GM23338 (cell line): ENCODE measurements at regions not wholly inside any gene's neighbourhood (a gene's known extent, or its start where the extent isn't known, plus 50 kb on each side); places are given as distances from the start of the nearest gene placed in this dataset.

Experiments
- ATAC-seq: fragments of 200-7000 bp; cut with Tn5 transposase; 3 replicates; pipeline ENCODE4 v1.9.1; 2020
- DNase-seq: peaks from one replicate; pipeline ENCODE4 v3.0.0-alpha.2; 2015; ENCODE audit warnings: low spot score
- H2AFZ ChIP-seq: fragments of 200-600 bp; sonication (generic); 2 replicates; pipeline ENCODE4 v1.8.0; 2016; ENCODE audit warnings: antibody characterized with exemption, mild to moderate bottlenecking, moderate library complexity
- H3F3A ChIP-seq: fragments of 200-600 bp; sonication (generic); replicated peaks from 2 replicates; pipeline ENCODE4 v1.8.0; 2017; ENCODE audit warnings: antibody characterized with exemption, mixed run types, low read depth
- H3K27ac ChIP-seq: fragments of 200-600 bp; sonication (generic); 2 replicates; pipeline ENCODE4 v1.6.1; 2016; ENCODE audit warnings: low read depth
- H3K27me3 ChIP-seq: fragments of 200-600 bp; sonication (generic); 2 replicates; pipeline ENCODE4 v1.8.0; 2016; ENCODE audit warnings: mild to moderate bottlenecking, mixed run types, moderate library complexity; ENCODE audit not compliant: insufficient read depth
- H3K36me3 ChIP-seq: fragments of 200-600 bp; sonication (generic); 2 replicates; pipeline ENCODE4 v1.8.0; 2016; ENCODE audit warnings: mild to moderate bottlenecking; ENCODE audit not compliant: insufficient read depth
- H3K4me1 ChIP-seq: fragments of 200-600 bp; sonication (generic); 2 replicates; pipeline ENCODE4 v1.8.0; 2016; ENCODE audit warnings: mild to moderate bottlenecking, moderate library complexity; ENCODE audit not compliant: insufficient read depth
- H3K4me2 ChIP-seq: fragments of 200-600 bp; sonication (generic); 2 replicates; pipeline ENCODE4 v1.7.1; 2017; ENCODE audit warnings: mixed run types
- H3K4me3 ChIP-seq: fragments of 200-600 bp; sonication (generic); 2 replicates; pipeline ENCODE4 v1.6.1; 2016; ENCODE audit warnings: mixed run types
- H3K79me2 ChIP-seq: fragments of 200-600 bp; sonication (generic); replicated peaks from 2 replicates; pipeline ENCODE4 v1.8.0; 2017; ENCODE audit warnings: mild to moderate bottlenecking; ENCODE audit not compliant: insufficient read depth
- H3K9me2 ChIP-seq: fragments of 200-600 bp; sonication (generic); 2 replicates; pipeline ENCODE4 v1.8.0; 2017; ENCODE audit not compliant: insufficient read depth
- H4K20me1 ChIP-seq: fragments of 200-600 bp; sonication (generic); replicated peaks from 2 replicates; pipeline ENCODE4 v1.8.0; 2017; ENCODE audit warnings: mild to moderate bottlenecking; ENCODE audit not compliant: insufficient read depth
- H3K27ac Mint-ChIP-seq: 2 replicates; pipeline ENCODE4 v1.8.0; 2020; ENCODE audit warnings: inconsistent platforms, mild to moderate bottlenecking, moderate library complexity, mixed read lengths
- H3K27me3 Mint-ChIP-seq: 3 replicates; pipeline ENCODE4 v1.8.0; 2022; ENCODE audit warnings: low read depth, mild to moderate bottlenecking, moderate library complexity, mixed read lengths, inconsistent platforms; ENCODE audit not compliant: insufficient read depth, poor library complexity
- H3K36me3 Mint-ChIP-seq: 3 replicates; pipeline ENCODE4 v1.8.0; 2021; ENCODE audit warnings: low read depth, mild to moderate bottlenecking, inconsistent platforms, moderate library complexity, mixed read lengths
- H3K4me1 Mint-ChIP-seq: 3 replicates; pipeline ENCODE4 v1.8.0; 2020; ENCODE audit warnings: mild to moderate bottlenecking, inconsistent platforms, mixed read lengths
- H3K4me3 Mint-ChIP-seq: 3 replicates; pipeline ENCODE4 v1.8.0; 2021; ENCODE audit warnings: moderate library complexity, mild to moderate bottlenecking, inconsistent platforms, mixed read lengths
- H3K9me3 Mint-ChIP-seq: 3 replicates; pipeline ENCODE4 v1.8.0; 2020; ENCODE audit warnings: moderate library complexity, mild to moderate bottlenecking, inconsistent platforms, mixed read lengths
- CREB1 ChIP-seq: fragments of 250-450 bp; sonication (Bioruptor Pico); IDR thresholded peaks from 2 replicates; pipeline ENCODE4 v1.5.0; 2020; ENCODE audit warnings: low read depth, mild to moderate bottlenecking, moderate library complexity
- EZH2 ChIP-seq: fragments of 200-600 bp; sonication (generic); IDR thresholded peaks from one replicate; pipeline ENCODE4 v1.8.0; 2017; ENCODE audit warnings: antibody characterized with exemption, mild to moderate bottlenecking, low read depth; ENCODE audit not compliant: unreplicated experiment
- EZH2phosphoT487 ChIP-seq: fragments of 200-600 bp; sonication (generic); IDR thresholded peaks from one replicate; pipeline ENCODE4 v1.8.1; 2018; ENCODE audit warnings: antibody characterized with exemption; ENCODE audit not compliant: unreplicated experiment
- JUNB ChIP-seq: IDR thresholded peaks from one replicate; pipeline ENCODE4 v1.6.1; 2016; ENCODE audit warnings: antibody characterized with exemption; ENCODE audit not compliant: unreplicated experiment
- NANOG ChIP-seq: IDR thresholded peaks from 2 replicates; pipeline ENCODE4 v1.6.1; 2016; ENCODE audit warnings: antibody characterized with exemption, borderline replicate concordance
- POLR2AphosphoS5 ChIP-seq: IDR thresholded peaks from 2 replicates; pipeline ENCODE4 v1.6.1; 2016; ENCODE audit warnings: antibody characterized with exemption, low read depth
- STAT1 ChIP-seq: IDR thresholded peaks from one replicate; pipeline ENCODE4 v1.6.1; 2016; ENCODE audit warnings: antibody characterized with exemption; ENCODE audit not compliant: unreplicated experiment
- ZNF114 ChIP-seq: fragments of 250-450 bp; sonication (Bioruptor Pico); IDR thresholded peaks from 2 replicates; pipeline ENCODE4 v1.5.0; 2020; ENCODE audit warnings: mild to moderate bottlenecking, moderate library complexity
- ZNF331 ChIP-seq: fragments of 250-450 bp; sonication (Bioruptor Pico); IDR thresholded peaks from 2 replicates; pipeline ENCODE4 v1.5.0; 2020; ENCODE audit warnings: low read depth, mild to moderate bottlenecking, moderate library complexity
- TF ChIP-seq, protein P1 (sequence below): fragments of 250-450 bp; sonication (Bioruptor Pico); IDR thresholded peaks from 2 replicates; pipeline ENCODE4 v1.5.0; 2020; ENCODE audit warnings: mild to moderate bottlenecking, moderate library complexity
- TF ChIP-seq, protein P2 (sequence below): IDR thresholded peaks from 2 replicates; pipeline ENCODE4 v1.6.1; 2016; ENCODE audit warnings: antibody characterized with exemption
- TF ChIP-seq, protein P3 (sequence below), 2 experiments: fragments of 200-600 bp in 1 of 2; sonication (generic) in 1 of 2; conservative IDR thresholded peaks; 2 replicates each; pipeline versions ENCODE4 v1.5.1 to v1.6.1; 2016 to 2017; ENCODE audit warnings: antibody characterized with exemption in 2 of 2, low read depth in 2 of 2, mild to moderate bottlenecking in 2 of 2, moderate library complexity in 1 of 2
- TF ChIP-seq, protein P4 (sequence below): IDR thresholded peaks from one replicate; pipeline ENCODE4 v1.6.1; 2018; ENCODE audit warnings: antibody characterized with exemption; ENCODE audit not compliant: unreplicated experiment

DNA sequence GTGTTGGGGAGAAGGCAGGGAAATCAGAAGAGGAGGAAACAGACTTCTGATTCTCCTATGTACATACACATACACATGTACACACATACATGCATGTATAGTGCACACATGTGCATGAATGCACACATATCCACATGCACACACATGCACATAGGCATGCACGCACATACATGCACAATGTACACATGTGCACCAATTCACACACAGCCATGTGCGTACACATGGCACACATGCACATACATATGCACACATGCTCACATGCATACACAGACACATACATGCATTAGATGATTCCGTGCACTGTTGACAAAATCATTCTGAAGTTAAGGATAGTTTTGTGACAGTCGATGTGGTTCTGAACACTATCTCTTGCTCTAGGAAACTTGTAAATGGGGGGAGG is 214.0 kb upstream of the CDH13 start:
- DNase-seq (no peak), ATAC-seq (no peak)
- no peaks in the 10 kb centered on the region for H3K4me1 ChIP-seq
- no peak overlapping the region for H3K4me3 ChIP-seq
- Mint-ChIP-seq H3K36me3 (no peaks in the 10 kb centered on the region), H3K4me1 (no peaks in the 10 kb centered on the region), H3K27me3 (peaks cover 2% of the 10 kb centered on the region), H3K4me3 (no peak overlapping the region), H3K27ac (no peak overlapping the region), H3K9me3 (no peaks in the 10 kb centered on the region)
- H2AFZ ChIP-seq, result no peak overlapping the region
- H3K27ac ChIP-seq, result no peak overlapping the region
- H3F3A ChIP-seq, result no peaks in the 10 kb centered on the region
- H3K9me2 ChIP-seq, result 0 out of 2 replicates have a peak, but pooled peaks cover 4% of the 10 kb centered on the region
- H3K4me2 ChIP-seq, result no peak overlapping the region
- H3K79me2 ChIP-seq, result no peaks in the 10 kb centered on the region
- no peaks in the 10 kb centered on the region for H3K36me3 ChIP-seq
- no peaks in the 10 kb centered on the region for H3K27me3 ChIP-seq
- TF ChIP-seq, protein P1, sequence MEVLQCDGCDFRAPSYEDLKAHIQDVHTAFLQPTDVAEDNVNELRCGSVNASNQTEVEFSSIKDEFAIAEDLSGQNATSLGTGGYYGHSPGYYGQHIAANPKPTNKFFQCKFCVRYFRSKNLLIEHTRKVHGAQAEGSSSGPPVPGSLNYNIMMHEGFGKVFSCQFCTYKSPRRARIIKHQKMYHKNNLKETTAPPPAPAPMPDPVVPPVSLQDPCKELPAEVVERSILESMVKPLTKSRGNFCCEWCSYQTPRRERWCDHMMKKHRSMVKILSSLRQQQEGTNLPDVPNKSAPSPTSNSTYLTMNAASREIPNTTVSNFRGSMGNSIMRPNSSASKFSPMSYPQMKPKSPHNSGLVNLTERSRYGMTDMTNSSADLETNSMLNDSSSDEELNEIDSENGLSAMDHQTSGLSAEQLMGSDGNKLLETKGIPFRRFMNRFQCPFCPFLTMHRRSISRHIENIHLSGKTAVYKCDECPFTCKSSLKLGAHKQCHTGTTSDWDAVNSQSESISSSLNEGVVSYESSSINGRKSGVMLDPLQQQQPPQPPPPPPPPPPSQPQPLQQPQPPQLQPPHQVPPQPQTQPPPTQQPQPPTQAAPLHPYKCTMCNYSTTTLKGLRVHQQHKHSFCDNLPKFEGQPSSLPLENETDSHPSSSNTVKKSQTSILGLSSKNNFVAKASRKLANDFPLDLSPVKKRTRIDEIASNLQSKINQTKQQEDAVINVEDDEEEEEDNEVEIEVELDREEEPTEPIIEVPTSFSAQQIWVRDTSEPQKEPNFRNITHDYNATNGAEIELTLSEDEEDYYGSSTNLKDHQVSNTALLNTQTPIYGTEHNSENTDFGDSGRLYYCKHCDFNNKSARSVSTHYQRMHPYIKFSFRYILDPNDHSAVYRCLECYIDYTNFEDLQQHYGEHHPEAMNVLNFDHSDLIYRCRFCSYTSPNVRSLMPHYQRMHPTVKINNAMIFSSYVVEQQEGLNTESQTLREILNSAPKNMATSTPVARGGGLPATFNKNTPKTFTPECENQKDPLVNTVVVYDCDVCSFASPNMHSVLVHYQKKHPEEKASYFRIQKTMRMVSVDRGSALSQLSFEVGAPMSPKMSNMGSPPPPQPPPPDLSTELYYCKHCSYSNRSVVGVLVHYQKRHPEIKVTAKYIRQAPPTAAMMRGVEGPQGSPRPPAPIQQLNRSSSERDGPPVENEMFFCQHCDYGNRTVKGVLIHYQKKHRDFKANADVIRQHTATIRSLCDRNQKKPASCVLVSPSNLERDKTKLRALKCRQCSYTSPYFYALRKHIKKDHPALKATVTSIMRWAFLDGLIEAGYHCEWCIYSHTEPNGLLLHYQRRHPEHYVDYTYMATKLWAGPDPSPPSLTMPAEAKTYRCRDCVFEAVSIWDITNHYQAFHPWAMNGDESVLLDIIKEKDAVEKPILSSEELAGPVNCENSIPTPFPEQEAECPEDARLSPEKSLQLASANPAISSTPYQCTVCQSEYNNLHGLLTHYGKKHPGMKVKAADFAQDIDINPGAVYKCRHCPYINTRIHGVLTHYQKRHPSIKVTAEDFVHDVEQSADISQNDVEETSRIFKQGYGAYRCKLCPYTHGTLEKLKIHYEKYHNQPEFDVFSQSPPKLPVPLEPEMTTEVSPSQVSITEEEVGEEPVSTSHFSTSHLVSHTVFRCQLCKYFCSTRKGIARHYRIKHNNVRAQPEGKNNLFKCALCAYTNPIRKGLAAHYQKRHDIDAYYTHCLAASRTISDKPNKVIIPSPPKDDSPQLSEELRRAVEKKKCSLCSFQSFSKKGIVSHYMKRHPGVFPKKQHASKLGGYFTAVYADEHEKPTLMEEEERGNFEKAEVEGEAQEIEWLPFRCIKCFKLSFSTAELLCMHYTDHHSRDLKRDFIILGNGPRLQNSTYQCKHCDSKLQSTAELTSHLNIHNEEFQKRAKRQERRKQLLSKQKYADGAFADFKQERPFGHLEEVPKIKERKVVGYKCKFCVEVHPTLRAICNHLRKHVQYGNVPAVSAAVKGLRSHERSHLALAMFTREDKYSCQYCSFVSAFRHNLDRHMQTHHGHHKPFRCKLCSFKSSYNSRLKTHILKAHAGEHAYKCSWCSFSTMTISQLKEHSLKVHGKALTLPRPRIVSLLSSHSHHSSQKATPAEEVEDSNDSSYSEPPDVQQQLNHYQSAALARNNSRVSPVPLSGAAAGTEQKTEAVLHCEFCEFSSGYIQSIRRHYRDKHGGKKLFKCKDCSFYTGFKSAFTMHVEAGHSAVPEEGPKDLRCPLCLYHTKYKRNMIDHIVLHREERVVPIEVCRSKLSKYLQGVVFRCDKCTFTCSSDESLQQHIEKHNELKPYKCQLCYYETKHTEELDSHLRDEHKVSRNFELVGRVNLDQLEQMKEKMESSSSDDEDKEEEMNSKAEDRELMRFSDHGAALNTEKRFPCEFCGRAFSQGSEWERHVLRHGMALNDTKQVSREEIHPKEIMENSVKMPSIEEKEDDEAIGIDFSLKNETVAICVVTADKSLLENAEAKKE (CRISPR knock-in tag), result no peak
- TF ChIP-seq, protein P2, sequence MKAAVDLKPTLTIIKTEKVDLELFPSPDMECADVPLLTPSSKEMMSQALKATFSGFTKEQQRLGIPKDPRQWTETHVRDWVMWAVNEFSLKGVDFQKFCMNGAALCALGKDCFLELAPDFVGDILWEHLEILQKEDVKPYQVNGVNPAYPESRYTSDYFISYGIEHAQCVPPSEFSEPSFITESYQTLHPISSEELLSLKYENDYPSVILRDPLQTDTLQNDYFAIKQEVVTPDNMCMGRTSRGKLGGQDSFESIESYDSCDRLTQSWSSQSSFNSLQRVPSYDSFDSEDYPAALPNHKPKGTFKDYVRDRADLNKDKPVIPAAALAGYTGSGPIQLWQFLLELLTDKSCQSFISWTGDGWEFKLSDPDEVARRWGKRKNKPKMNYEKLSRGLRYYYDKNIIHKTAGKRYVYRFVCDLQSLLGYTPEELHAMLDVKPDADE, result no peak
- TF ChIP-seq, protein P3, sequence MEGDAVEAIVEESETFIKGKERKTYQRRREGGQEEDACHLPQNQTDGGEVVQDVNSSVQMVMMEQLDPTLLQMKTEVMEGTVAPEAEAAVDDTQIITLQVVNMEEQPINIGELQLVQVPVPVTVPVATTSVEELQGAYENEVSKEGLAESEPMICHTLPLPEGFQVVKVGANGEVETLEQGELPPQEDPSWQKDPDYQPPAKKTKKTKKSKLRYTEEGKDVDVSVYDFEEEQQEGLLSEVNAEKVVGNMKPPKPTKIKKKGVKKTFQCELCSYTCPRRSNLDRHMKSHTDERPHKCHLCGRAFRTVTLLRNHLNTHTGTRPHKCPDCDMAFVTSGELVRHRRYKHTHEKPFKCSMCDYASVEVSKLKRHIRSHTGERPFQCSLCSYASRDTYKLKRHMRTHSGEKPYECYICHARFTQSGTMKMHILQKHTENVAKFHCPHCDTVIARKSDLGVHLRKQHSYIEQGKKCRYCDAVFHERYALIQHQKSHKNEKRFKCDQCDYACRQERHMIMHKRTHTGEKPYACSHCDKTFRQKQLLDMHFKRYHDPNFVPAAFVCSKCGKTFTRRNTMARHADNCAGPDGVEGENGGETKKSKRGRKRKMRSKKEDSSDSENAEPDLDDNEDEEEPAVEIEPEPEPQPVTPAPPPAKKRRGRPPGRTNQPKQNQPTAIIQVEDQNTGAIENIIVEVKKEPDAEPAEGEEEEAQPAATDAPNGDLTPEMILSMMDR (conservative IDR thresholded peaks at IDR 0.05; ENCODE audit: low read depth in 2 of 2), result no peak
- TF ChIP-seq EZH2 (no peak), CREB1 (CRISPR knock-in tag) (no peak), EZH2phosphoT487 (no peak), POLR2AphosphoS5 (no peak), JUNB (no peak), STAT1 (no peak), ZNF331 (CRISPR knock-in tag) (no peak), ZNF114 (CRISPR knock-in tag) (no peak), NANOG (no peak)
- TF ChIP-seq, protein P4, sequence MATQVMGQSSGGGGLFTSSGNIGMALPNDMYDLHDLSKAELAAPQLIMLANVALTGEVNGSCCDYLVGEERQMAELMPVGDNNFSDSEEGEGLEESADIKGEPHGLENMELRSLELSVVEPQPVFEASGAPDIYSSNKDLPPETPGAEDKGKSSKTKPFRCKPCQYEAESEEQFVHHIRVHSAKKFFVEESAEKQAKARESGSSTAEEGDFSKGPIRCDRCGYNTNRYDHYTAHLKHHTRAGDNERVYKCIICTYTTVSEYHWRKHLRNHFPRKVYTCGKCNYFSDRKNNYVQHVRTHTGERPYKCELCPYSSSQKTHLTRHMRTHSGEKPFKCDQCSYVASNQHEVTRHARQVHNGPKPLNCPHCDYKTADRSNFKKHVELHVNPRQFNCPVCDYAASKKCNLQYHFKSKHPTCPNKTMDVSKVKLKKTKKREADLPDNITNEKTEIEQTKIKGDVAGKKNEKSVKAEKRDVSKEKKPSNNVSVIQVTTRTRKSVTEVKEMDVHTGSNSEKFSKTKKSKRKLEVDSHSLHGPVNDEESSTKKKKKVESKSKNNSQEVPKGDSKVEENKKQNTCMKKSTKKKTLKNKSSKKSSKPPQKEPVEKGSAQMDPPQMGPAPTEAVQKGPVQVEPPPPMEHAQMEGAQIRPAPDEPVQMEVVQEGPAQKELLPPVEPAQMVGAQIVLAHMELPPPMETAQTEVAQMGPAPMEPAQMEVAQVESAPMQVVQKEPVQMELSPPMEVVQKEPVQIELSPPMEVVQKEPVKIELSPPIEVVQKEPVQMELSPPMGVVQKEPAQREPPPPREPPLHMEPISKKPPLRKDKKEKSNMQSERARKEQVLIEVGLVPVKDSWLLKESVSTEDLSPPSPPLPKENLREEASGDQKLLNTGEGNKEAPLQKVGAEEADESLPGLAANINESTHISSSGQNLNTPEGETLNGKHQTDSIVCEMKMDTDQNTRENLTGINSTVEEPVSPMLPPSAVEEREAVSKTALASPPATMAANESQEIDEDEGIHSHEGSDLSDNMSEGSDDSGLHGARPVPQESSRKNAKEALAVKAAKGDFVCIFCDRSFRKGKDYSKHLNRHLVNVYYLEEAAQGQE, result no peak
- H4K20me1 ChIP-seq, result no peaks in the 10 kb centered on the region
